GM19239 (cell line): ENCODE measurements at regions not wholly inside any gene's neighbourhood (a gene's known extent, or its start where the extent isn't known, plus 50 kb on each side); places are given as distances from the start of the nearest gene placed in this dataset.

Experiments used
- DNase-seq: peaks from one replicate; pipeline ENCODE4 v3.0.0; 2011; ENCODE audit warnings: low spot score; ENCODE audit not compliant: insufficient read length
- FAIRE-seq: peaks from 2 replicates; lab custom pipeline; 2011; peaks lifted over from hg19 to GRCh38; lab: Jason Lieb, UNC

DNA sequence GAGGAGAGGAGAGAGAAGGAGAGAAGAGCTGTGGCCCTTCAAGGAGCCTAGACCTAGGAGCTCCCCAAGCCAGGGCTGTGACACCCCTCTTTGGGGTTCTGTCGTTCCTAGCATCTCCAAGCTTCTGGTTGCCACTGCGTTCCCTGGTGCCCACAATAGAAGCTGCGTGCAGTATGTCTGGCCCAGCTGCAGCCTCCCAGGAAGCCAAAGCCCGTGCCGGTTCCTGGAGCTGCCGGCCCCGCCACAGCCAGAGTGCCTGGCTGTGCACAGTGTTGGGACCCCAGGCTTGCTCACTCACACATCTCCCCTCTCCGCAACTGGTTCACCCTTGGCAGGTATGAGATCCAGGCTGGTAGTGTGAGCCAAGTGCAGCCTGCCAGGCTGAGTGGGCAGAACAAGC is 367.7 kb upstream of the MC4R start:
- DNase-seq (no peak), FAIRE-seq (no peak)

DNA sequence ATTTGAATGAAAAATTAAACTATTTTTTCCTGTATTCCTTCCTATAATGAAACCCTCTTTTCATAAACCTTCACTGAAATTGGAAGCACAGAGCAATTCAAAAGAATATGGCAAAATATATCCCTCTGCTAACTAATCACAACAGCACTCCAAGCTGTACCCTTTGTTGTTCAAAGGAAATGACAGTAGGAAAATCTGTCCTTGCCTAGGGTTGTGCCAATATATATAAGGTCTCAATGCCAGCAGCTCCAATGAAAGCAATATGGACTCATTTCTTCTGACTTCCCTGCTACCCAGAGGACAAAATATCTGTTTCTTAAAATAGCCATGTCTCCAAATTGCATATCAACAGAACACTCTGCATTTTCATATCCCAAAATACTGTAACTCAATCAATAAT is 373.9 kb upstream of the MC4R start:
- no peak for FAIRE-seq
- no peak for DNase-seq

DNA sequence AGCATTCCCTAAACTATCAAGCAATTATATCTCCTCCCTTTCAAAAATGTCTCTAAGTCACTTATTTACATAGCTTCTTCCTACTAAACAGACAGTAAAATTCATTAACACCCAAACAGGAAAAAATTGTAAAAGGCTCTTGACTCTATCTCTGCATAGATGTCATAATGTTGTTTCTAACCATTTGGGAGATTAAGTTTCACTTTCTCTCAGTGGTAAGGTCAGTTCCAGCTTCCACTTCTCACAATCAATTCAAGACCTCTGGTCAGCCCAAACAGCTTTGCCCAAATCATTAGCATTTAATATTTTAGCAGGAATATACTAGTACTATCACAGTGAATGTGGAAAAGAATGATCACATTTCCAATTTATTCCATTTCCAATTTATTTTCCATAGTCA is 374.3 kb upstream of the MC4R start:
- DNase-seq (no peak), FAIRE-seq (no peak)

DNA sequence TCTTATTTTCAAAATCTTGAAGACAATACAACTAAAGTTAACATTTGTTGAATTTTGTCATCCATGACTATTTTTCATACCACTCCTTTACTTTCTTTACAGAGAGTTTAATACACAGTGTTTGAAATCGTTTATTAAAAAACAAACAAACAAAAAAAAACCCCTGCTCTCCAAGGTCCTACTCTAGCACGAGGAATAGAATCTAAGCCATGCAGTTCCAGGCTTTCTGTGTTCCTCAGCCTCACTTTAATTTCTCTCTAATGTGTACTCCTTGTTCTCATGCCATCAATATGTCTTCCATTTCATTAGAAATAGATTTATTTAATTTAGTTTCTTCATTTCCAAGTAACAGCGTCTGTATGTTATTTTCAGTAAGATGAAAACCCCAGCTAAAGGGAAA is 381.2 kb upstream of the MC4R start:
- FAIRE-seq, result no peak
- no peak for DNase-seq

DNA sequence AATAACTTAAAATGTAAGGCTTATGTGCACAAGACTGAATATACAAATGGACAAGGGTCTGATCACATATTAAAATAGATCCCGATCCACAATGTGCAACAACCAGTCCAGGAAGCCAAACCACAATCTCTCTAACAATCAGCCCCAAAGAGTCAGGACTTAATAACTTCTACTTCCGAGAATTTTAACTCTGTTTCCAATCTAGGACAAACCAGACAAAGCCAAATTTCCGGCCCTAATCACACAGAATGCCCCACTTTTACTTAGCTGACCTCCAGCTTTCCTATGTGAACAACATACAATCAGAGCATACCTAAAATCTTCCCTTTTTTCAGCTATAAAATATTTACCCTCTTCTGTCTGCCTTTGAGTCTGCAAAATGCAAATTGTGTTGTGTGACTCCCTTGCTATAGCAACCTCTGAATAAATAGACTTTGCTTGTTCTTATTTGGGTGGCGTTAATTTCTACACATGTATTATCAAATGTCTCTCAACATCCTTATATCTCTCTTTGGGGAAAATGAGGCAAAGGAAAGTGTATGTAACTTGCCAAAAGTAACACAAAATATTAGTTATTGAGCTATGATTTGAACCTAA is 381.9 kb upstream of the MC4R start:
- no peak for FAIRE-seq

DNA sequence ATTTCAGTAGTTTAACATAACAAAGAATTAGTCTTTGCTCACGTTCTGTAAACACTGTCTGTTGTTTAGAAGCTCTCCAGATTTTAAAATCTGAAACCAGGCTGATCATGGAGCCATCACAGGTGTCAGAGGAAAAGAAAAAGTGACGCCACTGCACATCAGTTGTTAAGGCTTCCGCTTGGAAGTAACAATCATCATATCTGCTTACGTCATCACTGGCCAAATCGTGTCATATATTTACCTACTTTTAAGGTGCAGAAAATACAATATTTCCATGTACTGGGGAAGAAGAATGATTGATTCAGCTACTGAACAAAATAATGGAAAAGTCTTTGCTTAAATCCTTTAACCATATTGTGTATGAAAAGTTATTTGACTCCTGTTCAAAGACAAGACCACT is 382.6 kb upstream of the MC4R start:
- FAIRE-seq (no peak), DNase-seq (no peak)

More for the DNA sequence above, 381.9 kb upstream of the MC4R start:
- DNase-seq, result no peak

DNA sequence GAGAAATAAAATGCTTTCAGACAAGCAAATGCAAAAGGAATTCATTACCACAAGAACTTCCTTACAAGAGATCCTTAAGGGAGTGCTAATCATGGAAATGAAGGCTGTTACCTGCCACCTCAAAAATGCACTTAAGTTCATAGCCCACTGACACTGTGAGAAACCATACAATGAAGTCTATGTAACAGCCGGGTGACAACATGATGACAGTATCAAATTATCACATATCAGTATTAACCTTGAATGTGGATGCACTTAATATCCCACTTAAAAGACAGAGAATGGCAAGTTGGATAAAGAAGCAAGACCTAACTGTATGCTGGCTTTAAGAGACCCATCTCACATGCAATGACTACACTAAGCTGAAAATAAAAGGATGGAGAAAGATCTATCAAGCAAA is 403.4 kb upstream of the MC4R start:
- no peak for DNase-seq
- FAIRE-seq, result no peak

DNA sequence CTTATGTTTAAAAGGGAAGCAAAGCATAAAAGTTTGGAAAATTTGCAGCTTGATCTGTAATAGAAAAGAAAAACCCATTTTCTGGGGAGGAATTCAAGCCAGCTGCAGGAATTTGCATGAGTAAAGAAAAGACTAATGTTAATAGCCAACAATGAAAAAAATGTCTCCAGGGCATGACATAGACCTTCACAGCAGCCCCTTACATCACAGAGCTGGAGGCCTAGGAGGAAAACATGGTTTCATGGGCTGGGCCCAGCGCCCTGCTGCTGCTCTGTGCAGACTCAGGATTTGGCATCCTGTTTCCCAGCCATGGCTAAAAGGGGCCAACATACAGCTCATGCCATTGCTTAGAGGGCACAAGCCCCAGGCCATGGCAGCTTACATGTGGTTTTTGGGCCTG is 411.6 kb upstream of the MC4R start:
- no peak for FAIRE-seq

DNA sequence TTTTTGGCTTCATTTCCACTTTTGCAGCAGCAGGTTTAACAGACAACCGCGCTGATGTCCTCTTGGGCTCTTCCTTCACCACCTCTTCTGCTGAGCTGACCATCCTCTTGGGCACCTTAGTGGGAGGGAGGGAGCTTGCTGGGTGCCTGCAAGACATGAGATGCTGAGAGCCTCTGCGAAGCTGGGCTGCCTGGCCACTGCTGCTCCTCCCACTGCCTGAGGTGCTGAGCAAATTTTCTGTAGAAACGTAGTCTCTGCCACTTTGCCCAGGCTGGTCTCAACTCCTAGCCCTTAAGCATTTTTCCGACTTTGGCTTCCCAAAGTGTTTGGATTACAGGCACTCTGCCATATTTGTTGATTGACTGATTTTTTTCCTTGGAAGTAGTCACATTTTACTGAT is 422.2 kb upstream of the MC4R start:
- FAIRE-seq (no peak), DNase-seq (no peak)

More for the DNA sequence above, 411.6 kb upstream of the MC4R start:
- DNase-seq, result no peak

DNA sequence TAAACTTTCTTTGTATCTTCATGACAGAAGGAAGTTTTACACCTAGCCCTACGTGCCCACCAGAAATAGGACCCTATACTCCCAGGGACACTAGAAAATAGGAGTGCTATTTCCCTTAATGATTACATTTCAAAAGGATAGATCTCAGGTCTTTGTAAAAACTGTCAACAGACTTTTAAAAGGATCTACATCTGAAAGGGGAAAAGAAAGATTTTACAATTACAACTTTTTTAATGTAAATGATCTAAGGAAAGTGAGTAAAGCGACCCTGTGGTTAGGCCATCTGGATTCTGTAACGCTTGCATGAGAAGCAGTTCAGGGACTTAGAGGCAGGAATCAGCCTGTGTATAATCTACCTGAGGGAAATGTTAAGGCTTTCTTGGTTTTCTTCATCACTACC is 431.8 kb upstream of the MC4R start:
- FAIRE-seq (no peak), DNase-seq (no peak)

DNA sequence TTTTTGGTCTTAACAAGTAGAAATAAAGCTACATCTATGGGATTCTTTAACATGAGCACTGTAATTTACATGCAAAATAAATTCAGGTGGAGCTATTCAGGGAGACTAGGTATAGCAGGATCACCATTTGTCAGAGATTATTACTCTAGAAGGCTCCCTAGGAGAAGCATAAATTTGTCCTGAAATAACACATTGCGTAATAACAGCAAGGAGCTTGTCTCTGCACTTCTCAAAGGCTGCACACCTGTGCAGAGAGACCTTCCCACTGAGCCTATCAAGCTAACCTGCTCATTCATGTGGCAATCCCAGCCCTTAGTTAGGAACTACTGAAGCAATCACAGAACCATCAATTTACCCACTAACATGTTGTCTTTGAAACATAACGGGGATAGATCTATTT is 437.4 kb upstream of the MC4R start:
- FAIRE-seq (no peak), DNase-seq (no peak)

DNA sequence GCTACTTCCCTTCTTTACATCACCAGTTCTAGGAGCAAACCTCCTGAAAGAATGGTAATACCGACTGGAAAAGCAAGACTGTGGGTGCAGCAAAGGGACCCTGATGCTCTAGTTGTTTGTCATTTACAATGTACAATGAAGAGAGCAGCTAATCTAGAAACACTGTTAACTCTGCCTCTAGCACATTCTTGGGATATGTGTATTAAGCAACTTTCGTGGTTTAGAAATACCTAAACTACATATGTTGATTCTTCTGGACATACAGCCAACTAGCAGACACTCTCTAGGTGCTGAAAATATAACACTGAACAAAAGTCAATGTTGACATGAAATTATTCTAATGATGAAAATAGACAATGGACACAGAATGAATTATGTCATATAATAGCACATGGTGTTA is 440.3 kb upstream of the MC4R start:
- DNase-seq (no peak), FAIRE-seq (no peak)

DNA sequence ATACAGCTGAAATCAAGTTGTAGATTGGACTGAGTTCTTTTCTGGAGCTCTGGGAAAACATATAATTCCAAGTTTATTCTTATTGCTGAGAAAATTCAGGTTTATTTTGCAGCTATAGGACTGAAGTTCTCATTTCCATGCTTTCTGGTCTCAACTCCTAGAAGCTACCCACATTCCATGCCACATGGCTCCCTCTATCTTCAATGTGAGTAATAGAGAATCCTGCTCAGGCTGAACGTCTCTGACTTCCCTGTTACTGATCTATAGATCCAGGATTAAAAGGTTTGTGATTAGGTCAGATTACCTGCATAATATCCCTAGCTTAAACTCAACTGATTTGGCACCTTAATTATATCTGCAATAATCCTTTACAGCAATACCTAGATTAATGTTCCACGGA is 453.8 kb upstream of the MC4R start:
- FAIRE-seq (no peak), DNase-seq (no peak)

DNA sequence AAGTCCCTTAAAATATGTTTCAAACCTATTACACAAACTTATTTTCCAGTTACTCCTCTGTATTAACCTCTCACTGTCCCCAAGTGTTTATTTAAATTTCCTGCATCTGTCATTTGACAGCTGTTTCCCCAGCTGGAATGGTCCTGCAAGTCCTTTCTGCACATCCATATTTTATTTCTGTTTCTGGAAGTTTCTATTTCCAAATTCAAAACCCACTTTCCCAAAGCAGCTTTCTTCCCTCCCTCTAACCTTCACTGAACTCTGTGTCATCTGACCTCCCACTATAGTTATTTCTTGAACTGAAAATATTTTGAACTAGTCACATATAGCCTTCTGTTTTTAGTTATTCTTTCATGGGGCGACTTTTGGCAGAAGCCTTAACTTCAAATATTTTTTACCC is 459.4 kb upstream of the MC4R start:
- FAIRE-seq (no peak), DNase-seq (no peak)

DNA sequence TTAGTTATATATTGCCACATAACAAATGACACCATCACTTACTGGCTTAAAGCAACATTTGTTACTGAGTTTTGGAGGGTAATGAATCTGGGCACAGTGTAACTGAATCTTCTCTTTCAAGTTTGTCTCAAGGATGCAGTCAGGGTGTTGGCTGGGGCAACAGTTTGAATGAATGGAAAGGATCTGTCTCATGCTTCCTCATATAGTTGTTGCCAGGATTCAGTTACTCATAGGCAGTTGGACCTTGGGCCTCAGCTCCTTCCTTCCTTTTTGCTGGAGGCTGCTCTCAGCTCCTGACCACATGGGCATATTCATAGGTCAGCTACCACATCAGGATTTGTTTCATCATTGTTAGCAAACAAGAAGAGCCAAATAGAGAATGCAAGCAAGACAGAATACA is 466.1 kb upstream of the MC4R start:
- no peak for DNase-seq
- FAIRE-seq, result no peak

DNA sequence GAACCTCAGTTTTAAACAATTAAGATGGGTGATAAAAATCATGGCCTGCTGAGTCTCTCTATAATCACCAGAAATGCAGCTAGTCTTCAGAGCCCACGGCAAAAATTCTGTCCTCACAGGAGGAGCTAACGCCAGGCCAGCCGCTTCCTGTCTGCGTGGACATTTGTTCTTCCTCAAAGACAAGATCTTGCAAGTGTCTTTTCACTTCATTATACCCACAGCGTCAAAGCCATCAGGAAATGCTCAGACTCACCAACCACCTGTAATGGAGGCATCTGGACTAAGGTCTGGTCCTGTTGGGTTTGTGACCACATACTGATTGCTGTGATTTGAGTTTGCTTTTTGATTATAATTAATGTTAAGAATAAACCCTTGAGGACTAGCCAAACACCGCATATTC is 473.8 kb upstream of the MC4R start:
- FAIRE-seq (no peak), DNase-seq (no peak)

DNA sequence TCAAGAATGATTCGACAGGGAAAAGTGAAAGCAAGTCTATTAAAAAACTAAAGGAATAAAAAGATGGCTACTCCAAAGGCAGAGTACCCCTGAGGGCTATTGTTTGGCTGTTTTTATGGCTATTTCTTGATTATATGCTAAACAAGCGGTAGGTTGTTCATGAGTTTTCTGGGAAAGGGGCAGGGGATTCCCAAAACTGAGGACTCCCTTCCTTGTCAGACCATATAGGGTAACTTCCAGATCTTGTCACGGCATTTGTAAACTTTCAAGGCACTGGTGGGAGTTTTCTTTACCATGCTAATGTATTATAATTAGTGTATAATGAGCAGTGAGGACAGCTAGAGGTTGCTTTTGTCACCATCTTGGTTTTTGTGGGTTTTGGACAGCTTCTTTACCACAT is 474.9 kb upstream of the MC4R start:
- no peak for FAIRE-seq
- no peak for DNase-seq

DNA sequence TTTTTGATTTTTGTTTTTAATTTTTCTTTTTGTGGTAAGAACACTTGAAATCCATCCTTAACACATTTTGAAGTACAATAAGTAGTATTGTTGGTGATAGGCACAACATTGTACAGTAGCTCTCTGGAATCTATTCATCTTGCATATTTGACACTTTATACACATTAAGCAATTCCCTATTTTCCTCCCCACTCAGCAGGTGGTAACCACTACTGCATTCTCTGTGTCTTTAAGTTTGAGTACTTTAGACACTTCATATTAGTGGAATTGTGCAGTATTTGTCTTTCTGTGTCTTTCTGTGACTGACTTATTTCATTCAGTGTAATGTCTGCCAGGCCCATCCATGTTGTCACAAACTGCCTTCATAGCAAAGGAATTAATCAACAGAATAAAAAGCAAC is 471.7 kb upstream of the CDH20 start:
- FAIRE-seq (no peak), DNase-seq (no peak)

DNA sequence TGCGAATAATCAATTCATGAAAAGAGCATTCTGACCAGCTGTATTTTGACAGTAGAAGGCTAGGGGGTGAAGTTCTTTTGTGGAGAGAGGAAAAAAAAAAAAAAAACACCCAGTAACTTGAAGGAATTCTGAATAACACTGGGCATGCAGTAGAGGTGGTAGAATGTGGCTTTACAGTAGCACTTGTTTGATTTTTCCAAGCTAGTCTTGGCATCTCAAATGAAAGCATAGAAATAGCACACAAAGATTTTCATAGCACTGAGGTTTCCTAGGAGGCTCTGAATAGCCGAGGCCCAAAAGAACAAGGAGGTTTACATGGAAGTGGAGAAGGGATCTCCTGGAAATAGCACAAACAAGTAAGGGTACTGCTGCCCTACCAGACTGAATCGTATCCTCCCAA is 470.2 kb upstream of the CDH20 start:
- DNase-seq, result no peak
- FAIRE-seq, result no peak

DNA sequence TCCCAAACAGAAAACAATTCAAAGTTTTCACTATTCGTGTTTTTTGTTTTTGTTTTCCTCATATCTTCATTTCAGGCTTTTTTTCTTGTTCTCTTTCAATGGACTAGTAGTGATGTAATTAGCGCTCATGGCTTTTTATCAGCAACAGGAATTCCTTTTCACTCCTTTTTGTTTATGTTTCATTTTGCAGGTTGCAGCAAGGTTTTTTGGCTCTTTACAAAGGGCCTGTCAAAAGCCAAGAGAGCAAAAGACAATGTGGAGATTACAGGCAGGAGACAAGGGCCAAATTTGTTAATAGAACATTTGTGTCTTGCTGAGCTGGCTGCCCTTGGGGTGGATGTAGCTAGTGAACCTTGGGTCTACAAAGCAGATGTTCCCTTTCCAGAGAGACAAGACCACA is 467.4 kb upstream of the CDH20 start:
- FAIRE-seq (no peak), DNase-seq (no peak)

DNA sequence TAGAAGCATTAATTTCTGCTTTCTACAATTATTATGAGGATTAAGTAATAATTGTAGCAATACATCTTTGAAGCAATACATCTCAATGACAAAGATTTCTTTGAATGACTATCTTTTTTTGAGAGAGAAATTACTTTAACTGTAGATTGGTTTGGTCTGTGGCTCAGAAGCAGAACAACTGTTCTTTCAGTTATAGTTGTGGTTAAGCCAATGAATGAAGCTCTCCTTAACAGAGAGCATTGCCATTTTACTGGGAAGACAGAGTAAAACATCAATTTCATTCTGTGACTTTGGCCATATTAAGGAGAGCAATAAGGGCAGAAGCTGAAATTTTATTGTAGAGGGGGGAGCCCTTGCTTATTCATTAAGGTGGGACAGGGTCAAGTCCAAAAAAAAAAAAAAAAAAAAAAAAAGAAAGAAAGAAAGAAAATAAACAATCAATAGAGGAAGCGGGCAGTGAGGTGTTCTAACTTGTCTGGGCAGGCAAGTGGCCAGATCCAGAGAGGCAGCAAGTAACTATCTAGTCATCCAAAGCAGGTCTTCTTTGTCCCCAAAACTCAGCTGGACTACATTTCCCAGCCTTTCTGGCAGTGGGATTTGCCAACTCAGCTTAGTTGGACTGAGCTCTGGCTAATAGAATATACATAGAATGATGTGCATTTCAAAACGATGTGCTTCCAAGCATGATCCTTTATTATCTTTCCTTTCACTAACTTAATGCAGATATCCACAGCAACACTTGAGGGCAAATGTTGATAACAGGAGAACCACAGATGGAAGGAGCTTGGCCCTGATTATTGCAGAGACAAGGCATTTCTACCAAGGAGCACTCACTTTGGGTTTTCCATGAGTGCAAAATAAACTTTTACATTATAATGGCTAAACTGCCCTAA is 462.7 kb upstream of the CDH20 start:
- DNase-seq (no peak), FAIRE-seq (no peak)

DNA sequence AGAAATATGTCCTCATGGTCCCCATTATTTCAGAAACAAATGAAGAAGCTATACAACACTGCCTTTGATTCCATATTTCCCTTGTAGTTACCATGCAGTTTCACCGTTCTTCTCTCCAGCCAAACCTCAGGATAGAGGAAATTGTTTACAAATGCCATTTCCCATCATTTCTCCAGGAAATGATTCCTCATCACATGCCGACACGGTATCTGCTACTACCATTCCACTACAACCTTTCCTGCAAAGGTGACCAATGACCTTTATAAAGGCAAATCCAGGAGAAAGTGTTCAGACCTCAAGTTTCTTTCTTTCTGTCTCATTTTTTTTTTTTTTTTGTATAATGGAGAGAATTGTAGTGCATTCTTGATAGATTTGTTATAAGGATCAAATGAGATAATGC is 460.8 kb upstream of the CDH20 start:
- no peak for FAIRE-seq
- DNase-seq, result no peak
